Calu3 (cell line): ENCODE measurements at regions not wholly inside any gene's neighbourhood (a gene's known extent, or its start where the extent isn't known, plus 50 kb on each side); places are given as distances from the start of the nearest gene placed in this dataset.
"Not testable (repeated sequence)": the region's sequence is repeated elsewhere in the genome, so short reads cannot be mapped to it uniquely, and the experiment has no call there.

ENCODE experiments used
- BruUV-seq: library from RNA; stranded (reverse); fragments of 400-500 nt; replicated peaks from 2 replicates; lab custom pipeline; 2021; lab: Mats Ljungman, UMichigan
- CTCF ChIA-PET: fragments of 300-600 bp; sonication (Branson Sonifier 250); formaldehyde crosslinking; loops from one replicate; lab custom pipeline; 2022; ENCODE audit warnings: antibody characterized with exemption; lab: Charles Lee
- DNase-seq: peaks from one replicate; pipeline ENCODE4 v3.0.0; 2022
- H3K27ac Mint-ChIP-seq: one replicate; pipeline ENCODE4 v1.8.0; 2022; ENCODE audit warnings: mixed read lengths; ENCODE audit not compliant: unreplicated experiment
- H3K27me3 Mint-ChIP-seq: one replicate; pipeline ENCODE4 v1.8.0; 2022; ENCODE audit warnings: mixed read lengths; ENCODE audit not compliant: unreplicated experiment
- H3K36me3 Mint-ChIP-seq: one replicate; pipeline ENCODE4 v1.8.0; 2022; ENCODE audit warnings: mild to moderate bottlenecking, moderate library complexity, mixed read lengths; ENCODE audit not compliant: insufficient read depth, unreplicated experiment
- H3K4me1 Mint-ChIP-seq: one replicate; pipeline ENCODE4 v1.8.0; 2022; ENCODE audit warnings: mild to moderate bottlenecking, low read depth, mixed read lengths; ENCODE audit not compliant: unreplicated experiment
- H3K4me3 Mint-ChIP-seq: one replicate; pipeline ENCODE4 v1.8.0; 2022; ENCODE audit warnings: mild to moderate bottlenecking, low read depth, moderate library complexity, mixed read lengths; ENCODE audit not compliant: unreplicated experiment
- H3K9me3 Mint-ChIP-seq: one replicate; pipeline ENCODE4 v1.8.0; 2022; ENCODE audit warnings: low read depth, mixed read lengths; ENCODE audit not compliant: unreplicated experiment
- intact Hi-C: fragments of 100-400 bp; cut with micrococcal nuclease; formaldehyde crosslinking; loops from one replicate; pipeline ENCODE4 v1.10.0; 2022; ENCODE audit not compliant: unreplicated experiment
- TF ChIP-seq, protein P1 (sequence below): fragments of 200-600 bp; IDR thresholded peaks from one replicate; pipeline ENCODE4 v1.8.0; 2022; ENCODE audit warnings: antibody characterized with exemption; ENCODE audit not compliant: unreplicated experiment

DNA sequence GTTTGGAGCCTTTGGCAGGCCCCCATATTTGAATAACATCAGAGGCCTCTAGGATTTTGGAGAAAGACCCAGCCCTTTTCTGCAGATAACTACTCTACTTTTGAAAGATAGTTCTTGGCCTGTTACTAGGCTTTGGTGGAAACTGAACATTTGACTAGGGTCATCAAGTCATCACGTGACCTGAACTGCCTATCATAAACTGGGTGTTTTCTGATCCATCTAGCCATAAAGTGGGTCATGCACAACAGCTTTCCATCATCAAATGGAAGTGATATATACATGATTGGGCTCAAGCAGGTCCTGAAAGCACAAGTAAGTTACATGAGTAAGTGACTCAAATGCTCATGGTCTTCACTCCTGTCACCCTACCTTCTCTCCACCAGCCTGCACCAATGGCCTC, 552.3 kb upstream of the GRM3 start:
- H3K4me3 Mint-ChIP-seq: no peak overlapping the region
- peaks cover 2% of the 10 kb centered on the region for H3K9me3 Mint-ChIP-seq
- no peak for DNase-seq
- H3K4me1 Mint-ChIP-seq: no peaks in the 10 kb centered on the region
- intact Hi-C loops: no loop called here
- BruUV-seq: no TSS peak
- CTCF ChIA-PET: no interaction called here
- TF ChIP-seq, protein P1, sequence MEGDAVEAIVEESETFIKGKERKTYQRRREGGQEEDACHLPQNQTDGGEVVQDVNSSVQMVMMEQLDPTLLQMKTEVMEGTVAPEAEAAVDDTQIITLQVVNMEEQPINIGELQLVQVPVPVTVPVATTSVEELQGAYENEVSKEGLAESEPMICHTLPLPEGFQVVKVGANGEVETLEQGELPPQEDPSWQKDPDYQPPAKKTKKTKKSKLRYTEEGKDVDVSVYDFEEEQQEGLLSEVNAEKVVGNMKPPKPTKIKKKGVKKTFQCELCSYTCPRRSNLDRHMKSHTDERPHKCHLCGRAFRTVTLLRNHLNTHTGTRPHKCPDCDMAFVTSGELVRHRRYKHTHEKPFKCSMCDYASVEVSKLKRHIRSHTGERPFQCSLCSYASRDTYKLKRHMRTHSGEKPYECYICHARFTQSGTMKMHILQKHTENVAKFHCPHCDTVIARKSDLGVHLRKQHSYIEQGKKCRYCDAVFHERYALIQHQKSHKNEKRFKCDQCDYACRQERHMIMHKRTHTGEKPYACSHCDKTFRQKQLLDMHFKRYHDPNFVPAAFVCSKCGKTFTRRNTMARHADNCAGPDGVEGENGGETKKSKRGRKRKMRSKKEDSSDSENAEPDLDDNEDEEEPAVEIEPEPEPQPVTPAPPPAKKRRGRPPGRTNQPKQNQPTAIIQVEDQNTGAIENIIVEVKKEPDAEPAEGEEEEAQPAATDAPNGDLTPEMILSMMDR: no peak
- no peaks in the 10 kb centered on the region for H3K36me3 Mint-ChIP-seq
- no peaks in the 10 kb centered on the region for H3K27me3 Mint-ChIP-seq
- no peak overlapping the region for H3K27ac Mint-ChIP-seq

DNA sequence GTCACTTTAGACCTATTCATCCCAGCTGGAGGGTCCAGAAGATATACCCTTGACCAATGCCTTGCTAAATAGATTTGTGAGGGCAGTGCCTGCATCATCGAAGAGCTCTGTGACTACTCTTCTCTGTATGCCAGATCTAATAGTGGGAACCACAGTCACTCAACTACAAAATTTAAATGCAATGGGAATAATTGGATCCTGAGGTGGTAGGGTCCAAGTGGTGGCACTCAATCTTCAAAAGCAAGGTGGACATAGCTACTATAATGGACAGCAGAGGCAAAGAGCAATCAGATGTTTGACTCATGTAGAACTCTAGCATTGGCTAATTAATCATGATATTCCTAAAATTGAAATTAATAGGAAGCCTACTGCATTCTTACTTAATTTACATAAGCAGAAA, 554.3 kb upstream of the GRM3 start:
- Mint-ChIP-seq H3K9me3 (peaks cover 2% of the 10 kb centered on the region), H3K4me1 (no peaks in the 10 kb centered on the region), H3K4me3 (no peak overlapping the region), H3K27ac (no peak overlapping the region), H3K36me3 (no peaks in the 10 kb centered on the region), H3K27me3 (no peaks in the 10 kb centered on the region)
- intact Hi-C loops: no loop called here
- no TSS peak for BruUV-seq
- DNase-seq: no peak
- TF ChIP-seq, protein P1: no peak
- CTCF ChIA-PET: no interaction called here

DNA sequence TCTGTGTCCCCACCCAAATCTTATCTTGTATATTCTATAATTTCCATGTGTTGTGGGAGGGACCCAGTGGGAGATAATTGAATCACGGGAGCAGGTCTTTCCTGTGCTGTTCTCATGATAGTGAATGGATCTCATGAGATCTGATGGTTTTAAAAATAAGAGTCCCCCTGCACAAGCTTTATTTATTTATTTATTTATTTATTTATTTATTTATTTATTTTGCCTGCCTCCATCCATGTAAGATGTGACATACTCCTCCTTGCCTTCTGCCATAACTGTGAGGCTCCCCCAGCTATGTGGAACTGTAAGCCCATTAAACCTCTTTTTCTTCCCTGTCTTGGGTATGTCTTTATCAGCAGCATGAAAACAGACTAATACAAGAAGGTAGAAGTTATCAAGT, 579.1 kb upstream of the GRM3 start:
- H3K9me3 Mint-ChIP-seq, H3K27ac Mint-ChIP-seq, H3K4me3 Mint-ChIP-seq, BruUV-seq, H3K36me3 Mint-ChIP-seq, CTCF ChIA-PET, intact Hi-C loops, H3K27me3 Mint-ChIP-seq, DNase-seq, H3K4me1 Mint-ChIP-seq: not testable (repeated sequence)

DNA sequence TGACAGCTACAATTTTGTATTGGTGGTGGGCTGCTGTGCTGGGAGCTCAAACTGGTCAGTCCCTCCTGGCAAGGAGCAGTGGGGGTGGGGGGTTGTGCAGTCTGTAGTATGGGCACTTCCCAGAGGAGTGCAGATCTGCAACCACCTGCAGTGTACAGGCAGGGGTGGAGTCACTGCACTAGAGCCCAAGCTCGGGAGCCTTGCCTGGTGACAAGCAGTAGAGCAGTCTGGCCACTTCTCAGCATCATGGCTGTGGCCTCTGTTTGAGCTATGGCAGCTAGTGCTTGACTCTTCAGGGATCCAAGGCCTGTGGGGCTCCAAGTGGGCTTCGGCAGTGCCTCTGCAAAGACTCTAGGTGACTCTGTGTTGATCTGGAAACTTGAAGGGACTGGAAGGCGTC, 585.1 kb upstream of the GRM3 start:
- Mint-ChIP-seq H3K9me3 (peaks cover 9% of the 10 kb centered on the region), H3K36me3 (no peaks in the 10 kb centered on the region), H3K27ac (no peak overlapping the region), H3K27me3 (no peaks in the 10 kb centered on the region), H3K4me1 (no peaks in the 10 kb centered on the region), H3K4me3 (no peak overlapping the region)
- intact Hi-C loops: no loop called here
- no peak for DNase-seq
- TF ChIP-seq, protein P1: no peak
- CTCF ChIA-PET: no interaction called here
- no TSS peak for BruUV-seq

DNA sequence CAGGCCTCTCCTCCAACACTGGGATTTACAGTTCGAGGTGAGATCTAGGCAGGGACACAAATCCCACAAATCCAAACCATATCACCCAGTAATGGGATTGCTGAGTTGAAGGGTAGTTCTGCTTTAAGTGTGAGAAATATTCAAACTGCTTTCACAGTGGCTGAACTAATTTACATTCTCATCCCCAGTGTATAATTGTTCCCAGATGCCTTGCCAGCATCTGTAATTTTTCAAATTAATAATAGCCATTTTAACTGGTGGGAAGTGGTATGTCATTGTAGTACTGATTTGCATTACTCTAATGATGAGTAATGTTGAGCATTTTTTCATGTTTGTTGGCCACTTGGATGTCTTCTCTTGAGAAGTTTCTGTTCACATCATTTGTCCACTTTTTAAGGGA, 592.8 kb upstream of the GRM3 start:
- no peak for DNase-seq
- H3K27me3 Mint-ChIP-seq: no peaks in the 10 kb centered on the region
- intact Hi-C loops: no loop called here
- peaks cover 9% of the 10 kb centered on the region for H3K4me1 Mint-ChIP-seq
- H3K36me3 Mint-ChIP-seq: no peaks in the 10 kb centered on the region
- TF ChIP-seq, protein P1: no peak
- no TSS peak for BruUV-seq
- H3K9me3 Mint-ChIP-seq: no peaks in the 10 kb centered on the region
- no peak overlapping the region for H3K27ac Mint-ChIP-seq
- no peak overlapping the region for H3K4me3 Mint-ChIP-seq
- CTCF ChIA-PET: no interaction called here
